Liver (tissue), 3 donors: ENCODE measurements at regions not wholly inside any gene's neighbourhood (a gene's known extent, or its start where the extent isn't known, plus 50 kb on each side); places are given as distances from the start of the nearest gene placed in this dataset.

Source experiments
- CTCF ChIP-seq: fragments of 150-350 bp; IDR thresholded peaks from 2 replicates; pipeline ENCODE4 v1.5.1; 2017; ENCODE audit warnings: improper control_type of control experiment, low read depth, low read length; ENCODE audit not compliant: missing input control
- EGR1 ChIP-seq, 2 donors: IDR thresholded peaks; 2 replicates each; pipeline ENCODE4 v1.6.1; 2016 to 2018; ENCODE audit warnings: antibody characterized with exemption in 2 of 2, low read depth in 2 of 2
- MAX ChIP-seq: IDR thresholded peaks from 2 replicates; pipeline ENCODE4 v1.6.1; 2016; ENCODE audit warnings: antibody characterized with exemption
- YY1 ChIP-seq: IDR thresholded peaks from 2 replicates; pipeline ENCODE4 v1.6.1; 2016; ENCODE audit warnings: antibody characterized with exemption, mild to moderate bottlenecking
- donor health status: healthy.
- donor health status: healthy.

GRCh38 chr6:44548319-44548718 is 160.8 kb downstream of the CDC5L start:
- TF ChIP-seq EGR1 (IDR thresholded peaks at IDR 0.05; ENCODE audit: low read depth in 2 of 2) = no peak
- TF ChIP-seq CTCF = no peak
- TF ChIP-seq YY1 = no peak
- no peak for TF ChIP-seq MAX
